Adrenal gland (tissue), 5 donors: ENCODE measurements at regions not wholly inside any gene's neighbourhood (a gene's known extent, or its start where the extent isn't known, plus 50 kb on each side); places are given as distances from the start of the nearest gene placed in this dataset.

ENCODE experiments used
- CTCF ChIP-seq, 6 experiments: fragments of 450-650 bp in 4 of 6; fragments of 200-600 bp in 2 of 6; sonication (generic) in 1 of 6; IDR thresholded peaks; 1 replicate in 5 of 6; 2 replicates in 1 of 6; pipeline versions ENCODE4 v1.5.1 to v1.8.0; 2016 to 2021; ENCODE audit warnings: antibody characterized with exemption in 6 of 6, mild to moderate bottlenecking in 2 of 6, moderate library complexity in 1 of 6
- POLR2A ChIP-seq, 2 donors: fragments of 450-650 bp; IDR thresholded peaks; one replicate each; pipeline ENCODE4 v1.6.1; 2017; ENCODE audit warnings: antibody characterized with exemption in 2 of 2, mild to moderate bottlenecking in 2 of 2, moderate library complexity in 1 of 2
- donor health status: DM: no; HTN: no; CAD: no.

- no peak for TF ChIP-seq CTCF (IDR thresholded peaks at IDR 0.05)
- no peak for TF ChIP-seq POLR2A (IDR thresholded peaks at IDR 0.05)
Measured at GRCh38 chr10:30752481-30752881, 122.9 kb upstream of the LYZL2 start.
